GM12891 (cell line): ENCODE measurements at regions not wholly inside any gene's neighbourhood (a gene's known extent, or its start where the extent isn't known, plus 50 kb on each side); places are given as distances from the start of the nearest gene placed in this dataset.

ENCODE experiments used
- POLR2A ChIP-seq: IDR thresholded peaks from 2 replicates; pipeline ENCODE4 v1.6.1; 2011; ENCODE audit warnings: low read depth, low read length, control low read depth
- POLR2AphosphoS5 ChIP-seq: IDR thresholded peaks from 2 replicates; pipeline ENCODE4 v1.6.1; 2011; ENCODE audit warnings: low read depth, low read length, control low read depth

- no peak for TF ChIP-seq POLR2AphosphoS5
- no peak for TF ChIP-seq POLR2A
Observed at GRCh38 chr18:75923169-75923568, 495.7 kb upstream of the SMIM21 start.
